SK-N-SH (cell line): ENCODE measurements at regions not wholly inside any gene's neighbourhood (a gene's known extent, or its start where the extent isn't known, plus 50 kb on each side); places are given as distances from the start of the nearest gene placed in this dataset.

Source experiments
- ELF1 ChIP-seq: IDR thresholded peaks from 2 replicates; pipeline ENCODE4 v1.4.0; 2012
- SMC3 ChIP-seq: IDR thresholded peaks from 2 replicates; pipeline ENCODE4 v1.6.1; 2012; ENCODE audit warnings: low read depth, low read length, improper control_type of control experiment
- TAF1 ChIP-seq: IDR thresholded peaks from 2 replicates; pipeline ENCODE4 v1.6.1; 2012; ENCODE audit warnings: low read depth, mild to moderate bottlenecking, low read length, moderate library complexity, borderline replicate concordance
- TF ChIP-seq, protein P1 (sequence below): fragments of 200-600 bp; sonication (generic); IDR thresholded peaks from 2 replicates; pipeline ENCODE4 v1.6.1; 2017; ENCODE audit warnings: antibody characterized with exemption, mild to moderate bottlenecking, moderate library complexity
- TF ChIP-seq, protein P2 (sequence below): IDR thresholded peaks from 2 replicates; pipeline ENCODE4 v1.6.1; 2012; ENCODE audit warnings: mild to moderate bottlenecking, low read depth, low read length, moderate library complexity

DNA sequence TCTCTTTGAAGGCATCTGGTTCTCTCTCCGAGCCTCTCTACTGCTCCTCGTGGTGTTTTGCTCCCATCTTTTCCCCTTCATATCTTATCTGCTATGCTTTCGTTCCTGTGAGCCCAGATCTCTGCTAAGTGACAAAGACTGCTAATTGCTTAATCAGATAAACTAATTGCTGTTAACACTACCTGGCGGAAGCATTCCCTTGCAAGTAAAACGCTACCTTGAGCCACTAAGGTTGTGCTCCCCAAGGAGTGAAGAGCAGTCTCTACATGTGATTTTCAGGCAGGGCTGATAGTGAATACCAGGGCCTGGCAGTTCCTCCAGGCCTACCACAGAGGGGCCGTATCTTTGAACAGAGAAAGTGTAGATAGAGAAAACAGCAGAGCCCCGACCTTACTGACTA lies 244.0 kb upstream of the GATB start:
- TF ChIP-seq, protein P1, sequence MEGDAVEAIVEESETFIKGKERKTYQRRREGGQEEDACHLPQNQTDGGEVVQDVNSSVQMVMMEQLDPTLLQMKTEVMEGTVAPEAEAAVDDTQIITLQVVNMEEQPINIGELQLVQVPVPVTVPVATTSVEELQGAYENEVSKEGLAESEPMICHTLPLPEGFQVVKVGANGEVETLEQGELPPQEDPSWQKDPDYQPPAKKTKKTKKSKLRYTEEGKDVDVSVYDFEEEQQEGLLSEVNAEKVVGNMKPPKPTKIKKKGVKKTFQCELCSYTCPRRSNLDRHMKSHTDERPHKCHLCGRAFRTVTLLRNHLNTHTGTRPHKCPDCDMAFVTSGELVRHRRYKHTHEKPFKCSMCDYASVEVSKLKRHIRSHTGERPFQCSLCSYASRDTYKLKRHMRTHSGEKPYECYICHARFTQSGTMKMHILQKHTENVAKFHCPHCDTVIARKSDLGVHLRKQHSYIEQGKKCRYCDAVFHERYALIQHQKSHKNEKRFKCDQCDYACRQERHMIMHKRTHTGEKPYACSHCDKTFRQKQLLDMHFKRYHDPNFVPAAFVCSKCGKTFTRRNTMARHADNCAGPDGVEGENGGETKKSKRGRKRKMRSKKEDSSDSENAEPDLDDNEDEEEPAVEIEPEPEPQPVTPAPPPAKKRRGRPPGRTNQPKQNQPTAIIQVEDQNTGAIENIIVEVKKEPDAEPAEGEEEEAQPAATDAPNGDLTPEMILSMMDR, result no peak
- no peak for TF ChIP-seq SMC3
- no peak for TF ChIP-seq TAF1
- TF ChIP-seq ELF1, result no peak
- TF ChIP-seq, protein P2, sequence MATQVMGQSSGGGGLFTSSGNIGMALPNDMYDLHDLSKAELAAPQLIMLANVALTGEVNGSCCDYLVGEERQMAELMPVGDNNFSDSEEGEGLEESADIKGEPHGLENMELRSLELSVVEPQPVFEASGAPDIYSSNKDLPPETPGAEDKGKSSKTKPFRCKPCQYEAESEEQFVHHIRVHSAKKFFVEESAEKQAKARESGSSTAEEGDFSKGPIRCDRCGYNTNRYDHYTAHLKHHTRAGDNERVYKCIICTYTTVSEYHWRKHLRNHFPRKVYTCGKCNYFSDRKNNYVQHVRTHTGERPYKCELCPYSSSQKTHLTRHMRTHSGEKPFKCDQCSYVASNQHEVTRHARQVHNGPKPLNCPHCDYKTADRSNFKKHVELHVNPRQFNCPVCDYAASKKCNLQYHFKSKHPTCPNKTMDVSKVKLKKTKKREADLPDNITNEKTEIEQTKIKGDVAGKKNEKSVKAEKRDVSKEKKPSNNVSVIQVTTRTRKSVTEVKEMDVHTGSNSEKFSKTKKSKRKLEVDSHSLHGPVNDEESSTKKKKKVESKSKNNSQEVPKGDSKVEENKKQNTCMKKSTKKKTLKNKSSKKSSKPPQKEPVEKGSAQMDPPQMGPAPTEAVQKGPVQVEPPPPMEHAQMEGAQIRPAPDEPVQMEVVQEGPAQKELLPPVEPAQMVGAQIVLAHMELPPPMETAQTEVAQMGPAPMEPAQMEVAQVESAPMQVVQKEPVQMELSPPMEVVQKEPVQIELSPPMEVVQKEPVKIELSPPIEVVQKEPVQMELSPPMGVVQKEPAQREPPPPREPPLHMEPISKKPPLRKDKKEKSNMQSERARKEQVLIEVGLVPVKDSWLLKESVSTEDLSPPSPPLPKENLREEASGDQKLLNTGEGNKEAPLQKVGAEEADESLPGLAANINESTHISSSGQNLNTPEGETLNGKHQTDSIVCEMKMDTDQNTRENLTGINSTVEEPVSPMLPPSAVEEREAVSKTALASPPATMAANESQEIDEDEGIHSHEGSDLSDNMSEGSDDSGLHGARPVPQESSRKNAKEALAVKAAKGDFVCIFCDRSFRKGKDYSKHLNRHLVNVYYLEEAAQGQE, result no peak
